PC-3 (cell line): ENCODE measurements at regions not wholly inside any gene's neighbourhood (a gene's known extent, or its start where the extent isn't known, plus 50 kb on each side); places are given as distances from the start of the nearest gene placed in this dataset.

Experiments used
- CTCF ChIP-seq: fragments of 300-600 bp; sonication (generic); conservative IDR thresholded peaks from 2 replicates; pipeline ENCODE4 v1.5.1; 2017; ENCODE audit warnings: antibody characterized with exemption, low read depth, mild to moderate bottlenecking, low read length
- EZH2phosphoT487 ChIP-seq: fragments of 300-600 bp; sonication (generic); IDR thresholded peaks from 2 replicates; pipeline ENCODE4 v1.6.1; 2018; ENCODE audit warnings: mild to moderate bottlenecking, antibody characterized with exemption, low read length, borderline replicate concordance

GRCh38 chr22:23395530-23396361 lies 184.3 kb downstream of the IGLL1 start:
- no peak for TF ChIP-seq EZH2phosphoT487
- TF ChIP-seq CTCF: no peak
